ENCODE measurements at regions not wholly inside any gene's neighbourhood (a gene's known extent, or its start where the extent isn't known, plus 50 kb on each side); places are given as distances from the start of the nearest gene placed in this dataset.

DNA sequence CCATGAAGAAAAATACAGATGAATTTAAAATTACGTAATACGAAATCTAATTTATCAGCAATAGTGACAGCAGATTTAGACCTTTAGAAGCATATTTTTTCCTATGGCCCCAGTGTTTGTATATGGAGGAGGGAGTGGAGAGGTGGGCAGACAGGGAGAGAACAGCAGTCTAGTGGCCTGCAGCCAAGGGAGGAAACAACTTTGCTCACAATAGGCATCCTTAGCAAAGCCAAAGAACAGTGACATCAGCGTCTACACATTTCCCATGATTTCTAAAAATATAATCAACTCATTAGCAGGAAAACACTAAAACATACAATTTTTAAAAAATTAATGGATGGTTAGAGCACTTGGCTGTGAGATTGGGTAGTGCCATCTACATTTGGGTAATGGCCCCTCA lies 622.6 kb upstream of the ATP2B1 start (continued):
- TF ChIP-seq, protein P1, sequence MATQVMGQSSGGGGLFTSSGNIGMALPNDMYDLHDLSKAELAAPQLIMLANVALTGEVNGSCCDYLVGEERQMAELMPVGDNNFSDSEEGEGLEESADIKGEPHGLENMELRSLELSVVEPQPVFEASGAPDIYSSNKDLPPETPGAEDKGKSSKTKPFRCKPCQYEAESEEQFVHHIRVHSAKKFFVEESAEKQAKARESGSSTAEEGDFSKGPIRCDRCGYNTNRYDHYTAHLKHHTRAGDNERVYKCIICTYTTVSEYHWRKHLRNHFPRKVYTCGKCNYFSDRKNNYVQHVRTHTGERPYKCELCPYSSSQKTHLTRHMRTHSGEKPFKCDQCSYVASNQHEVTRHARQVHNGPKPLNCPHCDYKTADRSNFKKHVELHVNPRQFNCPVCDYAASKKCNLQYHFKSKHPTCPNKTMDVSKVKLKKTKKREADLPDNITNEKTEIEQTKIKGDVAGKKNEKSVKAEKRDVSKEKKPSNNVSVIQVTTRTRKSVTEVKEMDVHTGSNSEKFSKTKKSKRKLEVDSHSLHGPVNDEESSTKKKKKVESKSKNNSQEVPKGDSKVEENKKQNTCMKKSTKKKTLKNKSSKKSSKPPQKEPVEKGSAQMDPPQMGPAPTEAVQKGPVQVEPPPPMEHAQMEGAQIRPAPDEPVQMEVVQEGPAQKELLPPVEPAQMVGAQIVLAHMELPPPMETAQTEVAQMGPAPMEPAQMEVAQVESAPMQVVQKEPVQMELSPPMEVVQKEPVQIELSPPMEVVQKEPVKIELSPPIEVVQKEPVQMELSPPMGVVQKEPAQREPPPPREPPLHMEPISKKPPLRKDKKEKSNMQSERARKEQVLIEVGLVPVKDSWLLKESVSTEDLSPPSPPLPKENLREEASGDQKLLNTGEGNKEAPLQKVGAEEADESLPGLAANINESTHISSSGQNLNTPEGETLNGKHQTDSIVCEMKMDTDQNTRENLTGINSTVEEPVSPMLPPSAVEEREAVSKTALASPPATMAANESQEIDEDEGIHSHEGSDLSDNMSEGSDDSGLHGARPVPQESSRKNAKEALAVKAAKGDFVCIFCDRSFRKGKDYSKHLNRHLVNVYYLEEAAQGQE (IDR thresholded peaks at IDR 0.05): no peak

GRCh38 chr12:90327793-90328743 lies 619.4 kb upstream of the ATP2B1 start:
- Histone ChIP-seq H3K27me3 (ENCODE audit: control insufficient read depth in 4 of 4, insufficient read depth in 4 of 4, low read length in 3 of 4) (no peaks in the 10 kb centered on the region), H3K4me3 (ENCODE audit: low read depth in 1 of 3, low read length in 3 of 3) (no peak overlapping the region), H3K27ac (ENCODE audit: low read depth in 1 of 2, low read length in 2 of 2) (no peak overlapping the region), H3K9ac (ENCODE audit: low read depth in 1 of 2, low read length in 2 of 2) (no peak overlapping the region), H3K4me1 (ENCODE audit: control insufficient read depth in 4 of 4, insufficient read depth in 4 of 4, low read length in 3 of 4) (no peaks in the 10 kb centered on the region), H3K36me3 (ENCODE audit: control insufficient read depth in 4 of 4, insufficient read depth in 3 of 4, low read depth in 1 of 4, low read length in 3 of 4) (no peaks in the 10 kb centered on the region), H3K9me3 (ENCODE audit: control insufficient read depth in 4 of 4, low read length in 3 of 4) (no peaks in the 10 kb centered on the region)
- 78% methylated on average over 5 of the region's 5 CpGs for WGBS
- DNase-seq (ENCODE audit: low spot score): no peak
- TF ChIP-seq RXRA (IDR thresholded peaks at IDR 0.05) (no peak), JUND (IDR thresholded peaks at IDR 0.05) (no peak), RAD21 (IDR thresholded peaks at IDR 0.05) (no peak), TAF1 (conservative IDR thresholded peaks at IDR 0.05) (no peak)

GRCh38 chr12:90323217-90323616 lies 614.6 kb upstream of the ATP2B1 start:
- DNase-seq (ENCODE audit: low spot score): no peak
- Histone ChIP-seq H3K27ac (ENCODE audit: low read depth in 1 of 2, low read length in 2 of 2) (no peak overlapping the region), H3K27me3 (ENCODE audit: control insufficient read depth in 4 of 4, insufficient read depth in 4 of 4, low read length in 3 of 4) (no peaks in the 10 kb centered on the region), H3K4me1 (ENCODE audit: control insufficient read depth in 4 of 4, insufficient read depth in 4 of 4, low read length in 3 of 4) (no peaks in the 10 kb centered on the region), H3K36me3 (ENCODE audit: control insufficient read depth in 4 of 4, insufficient read depth in 3 of 4, low read depth in 1 of 4, low read length in 3 of 4) (no peaks in the 10 kb centered on the region), H3K4me3 (ENCODE audit: low read depth in 1 of 3, low read length in 3 of 3) (no peak overlapping the region), H3K9ac (ENCODE audit: low read depth in 1 of 2, low read length in 2 of 2) (no peak overlapping the region), H3K9me3 (ENCODE audit: control insufficient read depth in 4 of 4, low read length in 3 of 4) (no peaks in the 10 kb centered on the region)
- 89% methylated on average over 1 of the region's 1 CpG for WGBS
- TF ChIP-seq, protein P2, sequence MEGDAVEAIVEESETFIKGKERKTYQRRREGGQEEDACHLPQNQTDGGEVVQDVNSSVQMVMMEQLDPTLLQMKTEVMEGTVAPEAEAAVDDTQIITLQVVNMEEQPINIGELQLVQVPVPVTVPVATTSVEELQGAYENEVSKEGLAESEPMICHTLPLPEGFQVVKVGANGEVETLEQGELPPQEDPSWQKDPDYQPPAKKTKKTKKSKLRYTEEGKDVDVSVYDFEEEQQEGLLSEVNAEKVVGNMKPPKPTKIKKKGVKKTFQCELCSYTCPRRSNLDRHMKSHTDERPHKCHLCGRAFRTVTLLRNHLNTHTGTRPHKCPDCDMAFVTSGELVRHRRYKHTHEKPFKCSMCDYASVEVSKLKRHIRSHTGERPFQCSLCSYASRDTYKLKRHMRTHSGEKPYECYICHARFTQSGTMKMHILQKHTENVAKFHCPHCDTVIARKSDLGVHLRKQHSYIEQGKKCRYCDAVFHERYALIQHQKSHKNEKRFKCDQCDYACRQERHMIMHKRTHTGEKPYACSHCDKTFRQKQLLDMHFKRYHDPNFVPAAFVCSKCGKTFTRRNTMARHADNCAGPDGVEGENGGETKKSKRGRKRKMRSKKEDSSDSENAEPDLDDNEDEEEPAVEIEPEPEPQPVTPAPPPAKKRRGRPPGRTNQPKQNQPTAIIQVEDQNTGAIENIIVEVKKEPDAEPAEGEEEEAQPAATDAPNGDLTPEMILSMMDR (IDR thresholded peaks at IDR 0.05; ENCODE audit: low read depth, low read length, missing input control): no peak
- TF ChIP-seq SP1 (IDR thresholded peaks at IDR 0.05): no peak
- TF ChIP-seq RAD21 (IDR thresholded peaks at IDR 0.05): no peak
- TF ChIP-seq HNF4G (IDR thresholded peaks at IDR 0.05): no peak

- no peak for DNase-seq (ENCODE audit: low spot score)
- Histone ChIP-seq H3K4me3 (ENCODE audit: low read depth in 1 of 3, low read length in 3 of 3) (no peak overlapping the region), H3K27ac (ENCODE audit: low read depth in 1 of 2, low read length in 2 of 2) (no peak overlapping the region), H3K27me3 (ENCODE audit: control insufficient read depth in 4 of 4, insufficient read depth in 4 of 4, low read length in 3 of 4) (no peaks in the 10 kb centered on the region), H3K36me3 (ENCODE audit: control insufficient read depth in 4 of 4, insufficient read depth in 3 of 4, low read depth in 1 of 4, low read length in 3 of 4) (no peaks in the 10 kb centered on the region), H3K9me3 (ENCODE audit: control insufficient read depth in 4 of 4, low read length in 3 of 4) (no peaks in the 10 kb centered on the region), H3K9ac (ENCODE audit: low read depth in 1 of 2, low read length in 2 of 2) (no peak overlapping the region), H3K4me1 (ENCODE audit: control insufficient read depth in 4 of 4, insufficient read depth in 4 of 4, low read length in 3 of 4) (no peaks in the 10 kb centered on the region)
- TF ChIP-seq JUND (IDR thresholded peaks at IDR 0.05): no peak
- TF ChIP-seq, protein P1 (IDR thresholded peaks at IDR 0.05): no peak
- TF ChIP-seq FOXA2 (IDR thresholded peaks at IDR 0.05): no peak
- TF ChIP-seq TAF1 (conservative IDR thresholded peaks at IDR 0.05): no peak
- no peak for TF ChIP-seq YY1 (IDR thresholded peaks at IDR 0.05)
- TF ChIP-seq SP1 (IDR thresholded peaks at IDR 0.05): no peak
- TF ChIP-seq FOXA1 (IDR thresholded peaks at IDR 0.05): no peak
- TF ChIP-seq NR2F2 (IDR thresholded peaks at IDR 0.05): no peak
- TF ChIP-seq GABPA (IDR thresholded peaks at IDR 0.05 in 1 of 2, conservative IDR thresholded peaks at IDR 0.05 in 1 of 2): no peak
- TF ChIP-seq HNF4G (IDR thresholded peaks at IDR 0.05): no peak
- TF ChIP-seq, protein P3, sequence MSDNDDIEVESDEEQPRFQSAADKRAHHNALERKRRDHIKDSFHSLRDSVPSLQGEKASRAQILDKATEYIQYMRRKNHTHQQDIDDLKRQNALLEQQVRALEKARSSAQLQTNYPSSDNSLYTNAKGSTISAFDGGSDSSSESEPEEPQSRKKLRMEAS (IDR thresholded peaks at IDR 0.05): no peak
- no peak for TF ChIP-seq EGR1 (IDR thresholded peaks at IDR 0.05; ENCODE audit: low read depth in 2 of 2)
These were observed 613.4 kb upstream of the ATP2B1 start for GRCh38 chr12:90322006-90322405.
